PC-3 (cell line): ENCODE measurements at regions not wholly inside any gene's neighbourhood (a gene's known extent, or its start where the extent isn't known, plus 50 kb on each side); places are given as distances from the start of the nearest gene placed in this dataset.
A peak's percentile ranks its signal among the peaks of the same experiment; 100 is the strongest.

Experiments
- ATAC-seq: fragments of 200-7000 bp; cut with Tn5 transposase; 2 replicates; pipeline ENCODE4 v1.9.1; 2020; ENCODE audit warnings: mild to moderate bottlenecking, moderate library complexity
- BruUV-seq: library from RNA; stranded (reverse); fragments of 400-500 nt; replicated peaks from 2 replicates; lab custom pipeline; 2021; lab: Mats Ljungman, UMichigan
- CTCF ChIA-PET: fragments of 300-600 bp; sonication (Branson Sonifier 250); formaldehyde crosslinking; loops from one replicate; lab custom pipeline; 2022; ENCODE audit warnings: antibody characterized with exemption; lab: Charles Lee
- POLR2A ChIA-PET: fragments of 300-600 bp; sonication (Branson Sonifier 250); formaldehyde crosslinking; loops from one replicate; lab custom pipeline; 2022; ENCODE audit warnings: antibody characterized with exemption; ENCODE audit not compliant: unreplicated experiment; lab: Charles Lee
- DNase-seq: peaks from one replicate; pipeline ENCODE4 v3.0.0-alpha.2; 2015
- H2AFZ ChIP-seq: fragments of 300-600 bp; sonication (generic); 2 replicates; pipeline ENCODE4 v1.6.0; 2016; ENCODE audit warnings: antibody characterized with exemption, low read length
- H3F3A ChIP-seq: fragments of 300-600 bp; sonication (generic); one replicate; pipeline ENCODE4 v1.6.0; 2017; ENCODE audit warnings: antibody characterized with exemption, low read length, control low read depth, mild to moderate bottlenecking; ENCODE audit not compliant: unreplicated experiment
- H3K27ac ChIP-seq: fragments of 300-600 bp; sonication (generic); 2 replicates; pipeline ENCODE4 v1.5.1; 2016; ENCODE audit warnings: mild to moderate bottlenecking, low read length
- H3K27me3 ChIP-seq: fragments of 300-600 bp; sonication (generic); 2 replicates; pipeline ENCODE4 v1.6.1; 2016; ENCODE audit warnings: low read length, mixed read lengths
- H3K36me3 ChIP-seq: fragments of 300-600 bp; sonication (generic); 2 replicates; pipeline ENCODE4 v1.6.1; 2016; ENCODE audit warnings: low read depth, mixed run types, low read length, mixed read lengths
- H3K4me1 ChIP-seq: fragments of 300-600 bp; sonication (generic); 2 replicates; pipeline ENCODE4 v1.5.1; 2016; ENCODE audit warnings: low read length; ENCODE audit not compliant: insufficient read depth
- H3K4me2 ChIP-seq: fragments of 300-600 bp; sonication (generic); 2 replicates; pipeline ENCODE4 v1.6.0; 2016; ENCODE audit warnings: low read length
- H3K4me3 ChIP-seq: fragments of 300-600 bp; sonication (generic); 2 replicates; pipeline ENCODE4 v1.5.1; 2016; ENCODE audit warnings: mild to moderate bottlenecking, low read length, mixed read lengths
- H3K79me2 ChIP-seq: fragments of 300-600 bp; sonication (generic); 2 replicates; pipeline ENCODE4 v1.6.1; 2017; ENCODE audit warnings: low read length, mixed read lengths
- H3K9ac ChIP-seq: fragments of 300-600 bp; sonication (generic); 2 replicates; pipeline ENCODE4 v1.6.0; 2016; ENCODE audit warnings: mild to moderate bottlenecking, low read length
- H3K9me2 ChIP-seq: fragments of 300-600 bp; sonication (generic); replicated peaks from 2 replicates; pipeline ENCODE4 v1.6.1; 2016; ENCODE audit warnings: mixed run types, low read length, mixed read lengths
- H3K9me3 ChIP-seq: fragments of 300-600 bp; sonication (generic); 2 replicates; pipeline ENCODE4 v1.6.1; 2016; ENCODE audit warnings: low read length, mixed read lengths
- H4K20me1 ChIP-seq: fragments of 300-600 bp; sonication (generic); 2 replicates; pipeline ENCODE4 v1.6.1; 2016; ENCODE audit warnings: low read length, mixed read lengths
- EZH2 ChIP-seq: fragments of 300-600 bp; sonication (generic); IDR thresholded peaks from one replicate; pipeline ENCODE4 v1.6.1; 2017; ENCODE audit warnings: antibody characterized with exemption, mild to moderate bottlenecking, low read length; ENCODE audit not compliant: unreplicated experiment
- EZH2phosphoT487 ChIP-seq: fragments of 300-600 bp; sonication (generic); IDR thresholded peaks from 2 replicates; pipeline ENCODE4 v1.6.1; 2018; ENCODE audit warnings: mild to moderate bottlenecking, antibody characterized with exemption, low read length, borderline replicate concordance
- intact Hi-C: fragments of 100-400 bp; cut with micrococcal nuclease; formaldehyde crosslinking; loops from 2 replicates; pipeline ENCODE4 v1.9.0; 2023
- TF ChIP-seq, protein P1 (sequence below): fragments of 300-600 bp; sonication (generic); conservative IDR thresholded peaks from 2 replicates; pipeline ENCODE4 v1.5.1; 2017; ENCODE audit warnings: antibody characterized with exemption, low read depth, mild to moderate bottlenecking, low read length

DNA sequence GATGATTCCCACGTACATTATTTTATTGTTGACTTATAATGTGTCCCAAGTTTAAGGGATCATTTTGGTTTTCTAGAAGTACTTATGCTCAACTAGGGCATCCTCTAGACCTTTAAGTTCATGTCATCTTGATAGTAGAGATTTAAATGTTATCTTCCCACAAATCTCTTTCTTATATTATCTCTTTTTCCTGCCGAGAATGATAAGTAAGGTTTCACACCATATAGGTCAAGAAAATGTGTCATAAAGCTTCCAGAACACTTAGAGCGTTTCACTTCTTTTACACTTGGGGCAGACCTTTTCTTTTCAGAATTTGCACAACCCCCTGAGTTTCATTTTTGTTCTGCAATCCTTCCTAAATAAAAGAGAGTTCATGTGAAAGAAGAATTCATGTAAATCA is 142.0 kb upstream of the CBLB start:
- no peaks in the 10 kb centered on the region for H3K36me3 ChIP-seq
- no peak overlapping the region for H3K9ac ChIP-seq
- no peaks in the 10 kb centered on the region for H3K9me3 ChIP-seq
- no peaks in the 10 kb centered on the region for H3K79me2 ChIP-seq
- no peak overlapping the region for H2AFZ ChIP-seq
- H3K27me3 ChIP-seq = no peaks in the 10 kb centered on the region
- TF ChIP-seq EZH2phosphoT487 = no peak
- TF ChIP-seq EZH2 = no peak
- TF ChIP-seq, protein P1, sequence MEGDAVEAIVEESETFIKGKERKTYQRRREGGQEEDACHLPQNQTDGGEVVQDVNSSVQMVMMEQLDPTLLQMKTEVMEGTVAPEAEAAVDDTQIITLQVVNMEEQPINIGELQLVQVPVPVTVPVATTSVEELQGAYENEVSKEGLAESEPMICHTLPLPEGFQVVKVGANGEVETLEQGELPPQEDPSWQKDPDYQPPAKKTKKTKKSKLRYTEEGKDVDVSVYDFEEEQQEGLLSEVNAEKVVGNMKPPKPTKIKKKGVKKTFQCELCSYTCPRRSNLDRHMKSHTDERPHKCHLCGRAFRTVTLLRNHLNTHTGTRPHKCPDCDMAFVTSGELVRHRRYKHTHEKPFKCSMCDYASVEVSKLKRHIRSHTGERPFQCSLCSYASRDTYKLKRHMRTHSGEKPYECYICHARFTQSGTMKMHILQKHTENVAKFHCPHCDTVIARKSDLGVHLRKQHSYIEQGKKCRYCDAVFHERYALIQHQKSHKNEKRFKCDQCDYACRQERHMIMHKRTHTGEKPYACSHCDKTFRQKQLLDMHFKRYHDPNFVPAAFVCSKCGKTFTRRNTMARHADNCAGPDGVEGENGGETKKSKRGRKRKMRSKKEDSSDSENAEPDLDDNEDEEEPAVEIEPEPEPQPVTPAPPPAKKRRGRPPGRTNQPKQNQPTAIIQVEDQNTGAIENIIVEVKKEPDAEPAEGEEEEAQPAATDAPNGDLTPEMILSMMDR = no peak
- BruUV-seq = no TSS peak
- ChIA-PET CTCF (no interaction called here), POLR2A (no interaction called here)
- H3K4me2 ChIP-seq = no peak overlapping the region
- H3F3A ChIP-seq = no peaks in the 10 kb centered on the region
- no peaks in the 10 kb centered on the region for H4K20me1 ChIP-seq
- no peaks in the 10 kb centered on the region for H3K9me2 ChIP-seq
- no peak for DNase-seq
- intact Hi-C loops = loop anchor here (5.0 to 10.0 kb wide), 2 partner anchors 196 to 594 kb away; no protein-coding TSS in a partner anchor
- no peak overlapping the region for H3K27ac ChIP-seq
- no peak for ATAC-seq
- H3K4me3 ChIP-seq = no peak overlapping the region
- peaks cover 33% of the 10 kb centered on the region for H3K4me1 ChIP-seq

DNA sequence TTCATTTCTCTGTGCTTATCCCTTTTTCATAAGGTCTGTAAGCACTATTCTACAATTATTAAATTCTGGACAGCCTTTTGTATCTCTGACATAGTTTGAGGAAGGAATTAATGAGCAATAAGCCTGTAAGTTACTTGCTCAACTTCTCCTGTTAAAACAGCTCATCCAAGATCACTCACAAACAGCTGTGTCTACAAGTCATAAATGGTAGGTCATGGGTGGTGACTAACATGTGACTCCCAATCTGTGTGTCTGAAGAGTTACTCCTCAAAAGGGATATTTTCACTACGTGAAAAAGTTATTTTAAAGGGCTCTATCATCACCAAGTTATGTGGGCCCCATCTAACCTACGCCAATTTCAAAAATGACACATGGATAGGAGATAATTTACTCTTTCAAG is 145.2 kb upstream of the CBLB start:
- Histone ChIP-seq H3K9me2 (no peaks in the 10 kb centered on the region), H3K4me1 (peaks cover 22% of the 10 kb centered on the region), H4K20me1 (no peaks in the 10 kb centered on the region), H3K4me3 (no peak overlapping the region), H3K27me3 (no peaks in the 10 kb centered on the region), H3K9me3 (no peaks in the 10 kb centered on the region), H3K9ac (peak overlapping the region; percentile 65), H3F3A (no peaks in the 10 kb centered on the region), H3K27ac (peak overlapping the region; percentile 95), H3K4me2 (peak overlapping the region; percentile 52), H2AFZ (peak overlapping the region; percentile 35), H3K79me2 (no peaks in the 10 kb centered on the region), H3K36me3 (no peaks in the 10 kb centered on the region)
- TF ChIP-seq EZH2phosphoT487 (no peak), EZH2 (no peak)
- ATAC-seq (peak; percentile 97), DNase-seq (peak; percentile 98)
- intact Hi-C loops = loop anchor here (2.0 to 10.0 kb wide), 3 partner anchors 145 to 591 kb away; partner anchors contain the start of gene CBLB
- ChIA-PET POLR2A (no interaction called here), CTCF (no interaction called here)
- no TSS peak for BruUV-seq

DNA sequence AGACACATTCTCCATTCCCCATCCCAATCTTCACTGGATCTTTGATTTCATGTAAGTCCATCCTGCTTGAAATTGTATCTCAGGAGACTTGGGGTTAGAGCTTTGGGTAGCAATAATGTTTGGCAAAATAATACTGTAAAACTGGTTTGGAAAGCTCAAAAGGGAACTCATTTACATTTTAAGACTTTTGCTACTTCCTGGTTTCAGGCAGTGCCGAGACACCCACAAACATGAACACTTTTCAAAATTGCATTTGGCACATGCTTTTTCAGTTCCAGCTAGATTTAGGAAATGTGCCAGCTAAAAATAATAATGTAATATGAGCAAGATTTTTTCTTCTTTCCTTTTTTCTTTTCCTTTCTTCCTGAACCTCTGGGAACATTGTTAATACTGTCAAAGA is 145.7 kb upstream of the CBLB start:
- H3K27ac ChIP-seq = peak overlapping the region; percentile 95
- H3F3A ChIP-seq = no peaks in the 10 kb centered on the region
- peak overlapping the region; percentile 52 for H3K4me2 ChIP-seq
- POLR2A ChIA-PET = no interaction called here
- H3K36me3 ChIP-seq = no peaks in the 10 kb centered on the region
- H4K20me1 ChIP-seq = no peaks in the 10 kb centered on the region
- ATAC-seq (peak; percentile 4; the same call in 1 of the 2 replicates), DNase-seq (no peak)
- 0 out of 2 replicates have a peak overlapping the region, but pooled peaks have one; percentile 4 for H3K4me3 ChIP-seq
- TF ChIP-seq EZH2phosphoT487 (no peak), EZH2 (no peak)
- TF ChIP-seq, protein P1 = no peak
- no peaks in the 10 kb centered on the region for H3K79me2 ChIP-seq
- no peaks in the 10 kb centered on the region for H3K9me2 ChIP-seq
- CTCF ChIA-PET = no interaction called here
- peak overlapping the region; percentile 65 for H3K9ac ChIP-seq
- H2AFZ ChIP-seq = peak overlapping the region; percentile 35
- peaks cover 22% of the 10 kb centered on the region for H3K4me1 ChIP-seq
- intact Hi-C loops = loop anchor here (2.0 to 10.0 kb wide), 3 partner anchors 146 to 590 kb away; partner anchors contain the start of gene CBLB
- no peaks in the 10 kb centered on the region for H3K9me3 ChIP-seq
- TSS peak; percentile 67 for BruUV-seq
- no peaks in the 10 kb centered on the region for H3K27me3 ChIP-seq
